AG04450 (cell line): ENCODE measurements at regions not wholly inside any gene's neighbourhood (a gene's known extent, or its start where the extent isn't known, plus 50 kb on each side); places are given as distances from the start of the nearest gene placed in this dataset.
"Not testable (repeated sequence)": the region's sequence is repeated elsewhere in the genome, so short reads cannot be mapped to it uniquely, and the experiment has no call there.

Experiments
- CTCF ChIA-PET: fragments of 300-600, 350-600 bp; formaldehyde crosslinking; extraction: SDS; loops from one replicate; lab custom pipeline; 2022; ENCODE audit warnings: antibody characterized with exemption, inconsistent platforms; lab: Charles Lee
- POLR2A ChIA-PET: fragments of 350-600 bp; formaldehyde crosslinking; extraction: SDS; loops from one replicate; lab custom pipeline; 2021; ENCODE audit warnings: antibody characterized with exemption, inconsistent platforms; lab: Yijun Ruan, JAX
- DNase-seq: peaks from one replicate; pipeline ENCODE4 v3.0.0-alpha.2; 2011; ENCODE audit warnings: low read depth, low spot score
- H3K27ac ChIP-seq: one replicate; pipeline ENCODE4 v1.5.1; 2012; ENCODE audit warnings: low read depth, low read length, control low read depth
- H3K27me3 ChIP-seq: one replicate; pipeline ENCODE4 v1.6.0; 2012; ENCODE audit warnings: low read length; ENCODE audit not compliant: control insufficient read depth, insufficient read depth
- H3K4me3 ChIP-seq: 2 replicates; pipeline ENCODE4 v1.5.1; 2011; ENCODE audit warnings: mild to moderate bottlenecking, low read depth, low read length, control low read depth
- H3K9me3 ChIP-seq: 2 replicates; pipeline ENCODE4 v1.5.1; 2012; ENCODE audit warnings: low read length; ENCODE audit not compliant: control insufficient read depth, insufficient read depth
- CTCF ChIP-seq: IDR thresholded peaks from 2 replicates; pipeline ENCODE4 v1.5.1; 2011; ENCODE audit warnings: low read depth, low read length, control low read depth, inconsistent platforms

- H3K27me3 ChIP-seq, result no peaks in the 10 kb centered on the region
- H3K27ac ChIP-seq, result no peak overlapping the region
- no peak overlapping the region for H3K4me3 ChIP-seq
- ChIA-PET POLR2A (no interaction called here), CTCF (no interaction called here)
- no peak for TF ChIP-seq CTCF
- no peak for DNase-seq
- H3K9me3 ChIP-seq, result no peaks in the 10 kb centered on the region
Measured at GRCh38 chr3:150127011-150127490, 156.4 kb upstream of the PFN2 start.

- Histone ChIP-seq H3K27me3 (no peaks in the 10 kb centered on the region), H3K27ac (no peak overlapping the region), H3K9me3 (no peaks in the 10 kb centered on the region), H3K4me3 (no peak overlapping the region)
- ChIA-PET POLR2A (no interaction called here), CTCF (interaction anchor here (1.1 kb wide), 1 partner anchor 9 kb away, joined by 3 read pairs; no protein-coding TSS in a partner anchor)
- DNase-seq, result no peak
- no peak for TF ChIP-seq CTCF
Measured at GRCh38 chr3:150124142-150124541, 153.4 kb upstream of the PFN2 start.

GRCh38 chr3:150123249-150123648 is 152.6 kb upstream of the PFN2 start:
- POLR2A ChIA-PET, CTCF ChIA-PET, DNase-seq: not testable (repeated sequence)

GRCh38 chr3:150118219-150118618 is 147.5 kb upstream of the PFN2 start:
- H3K27ac ChIP-seq, result no peak overlapping the region
- no peaks in the 10 kb centered on the region for H3K27me3 ChIP-seq
- DNase-seq, result no peak
- no peak overlapping the region for H3K4me3 ChIP-seq
- ChIA-PET CTCF (interaction anchor here (0.6 kb wide), 1 partner anchor 14 kb away, joined by 8 read pairs; no protein-coding TSS in a partner anchor), POLR2A (no interaction called here)
- H3K9me3 ChIP-seq, result no peaks in the 10 kb centered on the region
- no peak for TF ChIP-seq CTCF

More at GRCh38 chr3:150123249-150123648, 152.6 kb upstream of the PFN2 start:
- not testable (repeated sequence) for H3K9me3 ChIP-seq, H3K27ac ChIP-seq, H3K27me3 ChIP-seq, H3K4me3 ChIP-seq

GRCh38 chr3:150117076-150117475 is 146.4 kb upstream of the PFN2 start:
- Histone ChIP-seq H3K9me3 (no peaks in the 10 kb centered on the region), H3K4me3 (no peak overlapping the region), H3K27ac (no peak overlapping the region), H3K27me3 (no peaks in the 10 kb centered on the region)
- ChIA-PET CTCF (no interaction called here), POLR2A (no interaction called here)
- DNase-seq, result no peak
- TF ChIP-seq CTCF, result no peak
